GM21825 (cell line): ENCODE measurements at regions not wholly inside any gene's neighbourhood (a gene's known extent, or its start where the extent isn't known, plus 50 kb on each side); places are given as distances from the start of the nearest gene placed in this dataset.

Source experiments
- ATAC-seq: cut with Tn5 transposase; IDR thresholded peaks from one replicate; pipeline ENCODE4 v1.9.1; 2021; ENCODE audit warnings: mild to moderate bottlenecking, moderate library complexity; ENCODE audit not compliant: unreplicated experiment

GRCh38 chr6:14645841-14646240 lies 528.3 kb downstream of the CD83 start:
- ATAC-seq = no peak

DNA sequence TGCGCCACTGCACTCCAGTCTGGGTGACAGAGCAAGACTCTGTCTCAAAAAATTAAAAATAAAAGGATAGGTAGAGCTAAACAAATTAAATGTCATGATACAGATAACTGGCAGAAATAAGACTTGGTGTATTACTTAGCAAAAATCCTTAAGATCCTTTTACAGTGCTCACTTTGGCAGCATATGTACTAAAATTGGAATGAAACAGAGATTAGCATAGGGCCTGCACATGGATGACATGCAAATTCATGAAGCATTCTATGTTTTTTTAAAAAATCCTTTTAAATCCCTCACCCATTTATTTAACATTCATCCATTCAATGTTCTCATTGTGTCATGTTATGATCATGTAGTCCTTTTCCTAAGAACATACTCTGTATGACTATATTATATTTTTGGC lies 528.8 kb downstream of the CD83 start:
- no peak for ATAC-seq

GRCh38 chr6:14647357-14647756 lies 529.8 kb downstream of the CD83 start:
- no peak for ATAC-seq

DNA sequence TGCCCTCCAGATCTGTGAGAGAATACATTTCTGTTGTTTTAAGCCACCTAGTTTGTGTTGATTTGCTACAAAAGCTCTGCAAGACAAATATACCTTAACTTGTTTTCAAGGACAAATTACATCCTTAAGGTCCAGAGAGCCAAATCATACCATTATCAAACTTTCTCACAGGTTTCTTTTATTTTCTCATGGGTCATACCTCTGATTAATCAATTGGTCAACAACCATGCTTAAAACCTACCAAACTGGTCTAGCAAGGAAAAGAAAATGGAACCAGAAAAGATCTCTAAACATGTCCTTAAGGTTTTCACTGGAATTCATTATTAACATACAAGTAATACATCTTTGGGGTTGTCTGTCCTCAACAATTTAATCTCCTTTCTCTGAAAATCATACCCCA lies 535.0 kb downstream of the CD83 start:
- ATAC-seq = no peak

DNA sequence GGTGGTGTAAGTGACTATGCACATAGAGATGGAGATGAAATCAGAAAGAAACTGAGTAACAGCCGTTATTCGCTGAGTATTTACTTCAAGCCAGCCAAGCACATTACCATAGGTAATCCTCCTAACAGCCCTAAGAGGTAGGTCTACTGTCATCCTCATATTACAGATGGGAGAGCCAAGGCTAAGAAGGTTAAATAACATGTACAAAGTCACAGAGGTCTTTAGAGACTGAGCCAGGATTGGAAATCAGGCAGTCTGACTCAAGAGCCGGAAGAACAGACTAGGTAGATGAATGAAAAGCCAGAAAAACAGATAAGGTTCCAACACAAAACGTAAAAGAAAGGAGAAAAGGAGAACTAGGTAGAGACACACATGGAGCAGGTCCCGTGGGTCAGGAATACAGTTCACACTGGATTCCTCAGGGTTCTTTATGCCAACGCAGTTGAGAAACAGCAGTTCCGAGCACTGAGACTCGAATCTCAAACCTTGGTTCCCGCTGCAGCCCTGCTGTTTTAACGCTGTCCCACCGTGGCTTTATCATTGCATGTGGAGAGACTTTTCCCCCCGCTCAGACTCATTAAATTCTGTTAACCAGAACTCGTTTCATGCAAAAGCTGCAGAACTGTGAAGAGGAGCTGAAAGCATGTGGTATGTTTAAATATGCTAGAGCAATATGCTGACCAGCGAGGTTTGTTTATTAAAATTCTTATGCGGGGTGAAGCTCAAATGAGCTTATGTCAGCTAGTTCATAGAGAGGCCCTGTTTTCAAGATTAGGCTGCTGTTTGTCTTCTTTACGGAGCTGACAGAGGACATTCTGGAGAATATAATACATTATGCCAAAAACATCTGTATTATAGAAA lies 537.9 kb downstream of the CD83 start:
- no peak for ATAC-seq

DNA sequence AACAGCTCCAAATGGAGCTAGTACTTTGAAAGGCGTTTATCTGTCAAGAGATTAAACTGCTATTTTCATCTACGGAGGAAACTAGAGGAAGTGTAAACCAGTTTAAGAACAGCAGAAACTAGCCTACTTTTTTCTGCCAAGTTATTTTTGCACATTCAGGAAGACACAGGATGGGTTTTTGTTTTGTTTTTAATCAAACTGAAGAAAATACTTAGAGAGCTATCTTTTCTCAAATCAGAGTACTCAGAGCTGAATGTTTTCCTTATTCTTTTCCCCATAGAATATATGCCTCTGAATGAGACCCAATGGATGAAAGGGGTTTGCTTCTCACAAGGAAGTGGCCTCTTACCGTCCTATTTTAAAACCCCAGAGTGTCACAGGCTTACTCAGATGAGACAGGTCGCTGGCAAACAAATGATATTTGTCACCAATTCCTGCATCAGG lies 538.5 kb downstream of the CD83 start:
- no peak for ATAC-seq

DNA sequence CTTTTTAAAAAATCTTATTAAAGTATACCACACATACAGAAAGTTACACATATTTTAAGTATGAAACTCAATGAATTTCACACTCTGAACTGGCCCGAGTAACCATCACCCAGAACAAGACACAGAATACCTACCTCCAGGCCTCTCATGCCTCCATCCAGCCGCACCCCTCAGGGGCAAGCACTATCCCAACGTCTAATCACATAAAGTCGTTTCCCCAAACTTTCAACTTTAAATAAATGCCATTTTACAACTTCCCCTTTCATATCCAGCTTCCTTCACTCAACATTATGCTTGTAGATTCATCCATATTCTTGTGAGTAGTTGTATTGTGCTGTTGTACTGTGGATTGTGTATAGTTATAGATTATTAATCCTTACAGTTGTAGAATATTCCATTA lies 539.1 kb downstream of the CD83 start:
- ATAC-seq = no peak

DNA sequence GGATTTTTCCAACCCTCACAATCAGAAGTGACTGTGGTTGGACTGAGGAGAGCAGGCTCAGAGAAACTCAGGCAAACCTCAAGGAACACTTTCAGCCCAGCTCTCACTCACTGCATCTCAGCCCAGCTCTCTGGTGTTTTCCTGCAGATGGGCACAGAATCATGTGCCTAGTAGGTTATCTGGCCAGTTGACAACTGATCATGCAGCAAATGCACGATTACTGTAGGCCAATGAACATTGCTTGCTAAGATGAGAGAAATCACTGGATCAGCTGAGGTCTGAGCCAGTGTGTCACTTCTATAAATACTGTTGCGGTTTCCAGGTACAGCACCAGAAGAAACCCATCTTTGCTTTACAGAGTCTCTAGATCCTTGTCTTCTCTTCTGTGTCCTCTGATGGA lies 540.5 kb downstream of the CD83 start:
- no peak for ATAC-seq

DNA sequence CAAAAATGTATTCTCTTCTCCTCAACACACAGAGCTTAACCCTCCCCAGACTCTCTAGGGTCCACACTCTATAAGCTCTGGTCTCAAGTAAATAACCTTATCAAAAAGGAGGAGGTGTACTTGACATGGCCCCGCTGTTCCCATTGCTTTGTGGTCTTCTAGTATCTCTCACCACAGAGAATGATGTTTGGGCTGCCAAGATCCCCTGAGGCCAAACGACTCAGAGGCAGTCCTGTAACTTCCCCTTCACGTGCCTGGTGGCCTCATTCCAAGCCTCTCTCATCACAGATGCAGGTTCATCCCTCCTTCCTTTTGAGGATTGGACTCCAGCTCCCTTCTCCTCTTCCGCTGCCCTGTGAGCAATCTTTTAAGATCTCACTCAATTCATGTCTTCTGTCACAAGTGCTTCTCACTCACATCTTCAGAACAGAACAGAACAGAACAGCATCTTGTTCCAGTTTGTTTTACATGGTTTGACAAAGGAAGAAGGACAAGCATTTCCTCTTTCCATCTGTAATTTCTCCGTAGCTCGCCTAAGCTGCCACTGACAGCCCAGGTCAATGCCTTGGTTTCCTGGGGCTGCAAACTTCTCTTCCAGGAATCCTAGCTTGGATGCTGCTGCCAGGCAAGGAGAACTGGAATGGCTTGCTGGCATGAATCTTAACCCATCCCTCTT lies 541.5 kb downstream of the CD83 start:
- no peak for ATAC-seq

- ATAC-seq = no peak
These were observed 542.3 kb downstream of the CD83 start for GRCh38 chr6:14659841-14660240.

GRCh38 chr6:14660806-14661579 lies 543.4 kb downstream of the CD83 start:
- ATAC-seq = peak; percentile 49

DNA sequence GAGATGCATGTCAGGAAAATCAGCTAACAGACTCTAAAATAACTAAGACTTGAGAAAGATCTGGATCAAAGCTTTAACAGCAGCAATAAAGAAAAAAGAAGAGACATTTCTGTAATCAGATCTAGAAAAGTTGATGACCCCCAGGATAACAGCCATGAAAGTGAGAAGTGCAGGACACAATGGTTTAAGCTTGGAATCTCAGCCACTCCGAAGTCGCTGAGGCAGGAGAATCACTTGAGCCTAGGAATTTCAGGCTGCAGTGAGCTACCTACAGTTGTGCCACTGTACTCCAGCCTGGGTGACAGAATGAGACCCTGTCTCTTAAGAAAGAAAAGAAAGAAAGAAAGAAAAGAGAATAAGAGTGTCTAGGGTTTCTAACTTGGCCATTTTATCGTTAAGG lies 544.1 kb downstream of the CD83 start:
- ATAC-seq = no peak

- peak; percentile 52 for ATAC-seq
These were observed 546.6 kb downstream of the CD83 start for GRCh38 chr6:14664112-14664601.

- no peak for ATAC-seq
These were observed 547.2 kb downstream of the CD83 start for GRCh38 chr6:14664621-14665315.

GRCh38 chr6:14665827-14666724 lies 548.5 kb downstream of the CD83 start:
- ATAC-seq = no peak

DNA sequence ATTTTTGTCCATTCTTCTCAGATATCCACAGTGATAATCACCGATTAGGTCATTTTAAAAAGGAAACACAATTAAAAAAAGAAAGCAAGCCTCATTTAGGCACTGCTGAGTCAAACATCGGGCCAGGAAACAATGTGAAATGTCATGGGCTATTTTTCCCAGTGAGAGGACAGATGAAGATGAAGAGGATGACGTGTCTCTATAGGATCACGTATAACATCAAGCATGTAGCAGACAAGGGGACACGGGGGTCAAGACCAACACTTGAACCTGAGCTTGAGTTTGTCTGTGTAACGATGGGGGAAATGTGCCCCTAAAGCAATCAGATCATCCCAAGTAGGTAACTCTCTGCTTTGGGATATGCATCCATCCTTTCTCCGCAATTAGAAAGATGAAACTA lies 553.2 kb downstream of the CD83 start:
- ATAC-seq = no peak

DNA sequence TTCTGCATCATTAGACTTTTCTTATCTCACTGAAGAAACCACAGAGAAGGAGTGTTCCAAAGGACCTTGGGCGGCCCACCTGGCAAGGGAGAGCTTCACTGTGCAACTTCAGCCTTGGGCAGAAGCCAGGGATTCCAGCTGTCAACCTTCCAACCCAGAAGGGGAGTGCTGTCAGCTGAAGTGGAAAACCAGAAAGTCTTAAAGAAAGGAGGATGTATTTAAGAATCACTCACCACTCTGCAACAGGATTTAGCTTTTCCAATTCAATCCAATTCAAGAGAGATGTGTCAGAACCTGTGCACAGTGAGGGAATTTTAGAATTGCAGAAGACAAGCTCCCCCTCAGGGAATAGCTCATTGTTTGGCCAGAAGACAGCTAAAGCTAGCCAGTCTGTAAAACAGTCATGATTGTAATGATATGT lies 553.7 kb downstream of the CD83 start:
- ATAC-seq = no peak

- no peak for ATAC-seq
These were observed 554.4 kb downstream of the CD83 start for GRCh38 chr6:14671937-14672336.

DNA sequence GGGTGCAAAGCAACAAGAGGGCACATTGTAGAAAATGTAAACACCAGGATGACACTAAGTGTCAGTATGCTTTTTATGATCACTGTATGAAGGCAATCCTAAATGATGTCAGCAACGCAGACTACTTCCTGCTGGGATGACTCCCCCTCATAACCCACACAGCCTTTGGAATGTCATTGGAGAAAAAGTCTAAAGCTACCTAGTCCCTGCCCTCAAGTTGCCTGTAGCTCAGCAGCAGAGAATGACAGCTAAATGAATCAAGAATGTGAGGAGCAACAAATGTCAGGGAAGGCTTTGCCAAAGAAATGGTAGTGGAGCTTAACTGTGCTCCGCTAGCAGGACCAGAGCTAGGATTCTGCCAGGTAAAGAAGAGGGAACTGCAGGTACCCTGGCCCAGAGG lies 555.6 kb downstream of the CD83 start:
- ATAC-seq = no peak

- ATAC-seq = no peak
These were observed 556.9 kb downstream of the CD83 start for GRCh38 chr6:14674458-14674857.
